HepG2 (cell line): ENCODE measurements at regions not wholly inside any gene's neighbourhood (a gene's known extent, or its start where the extent isn't known, plus 50 kb on each side); places are given as distances from the start of the nearest gene placed in this dataset.
"Not testable (repeated sequence)": the region's sequence is repeated elsewhere in the genome, so short reads cannot be mapped to it uniquely, and the experiment has no call there.

Source experiments
- EED ChIP-seq: sonication (generic); formaldehyde crosslinking; IDR thresholded peaks from 2 replicates; pipeline ENCODE4 v1.5.0; 2020; ENCODE audit warnings: mild to moderate bottlenecking, missing genetic modification reagents
- ELF1 ChIP-seq: sonication (generic); formaldehyde crosslinking; IDR thresholded peaks from 2 replicates; pipeline ENCODE4 v1.4.0; 2020; ENCODE audit warnings: missing genetic modification reagents
- FOXP1 ChIP-seq, 2 experiments: fragments of 450-650 bp in 1 of 2; IDR thresholded peaks; 2 replicates each; pipeline ENCODE4 v1.6.1; 2017 to 2018; ENCODE audit warnings: antibody characterized with exemption in 1 of 2
- GATAD2A ChIP-seq: IDR thresholded peaks from 2 replicates; pipeline ENCODE4 v1.6.1; 2016
- HBP1 ChIP-seq: IDR thresholded peaks from 2 replicates; pipeline ENCODE4 v1.6.1; 2016; ENCODE audit warnings: low read depth, control low read depth
- HES4 ChIP-seq: sonication (generic); formaldehyde crosslinking; IDR thresholded peaks from 2 replicates; pipeline ENCODE4 v1.9.0; 2021; ENCODE audit warnings: mild to moderate bottlenecking, missing genetic modification reagents, borderline replicate concordance
- MAF1 ChIP-seq: sonication (generic); formaldehyde crosslinking; IDR thresholded peaks from 2 replicates; pipeline ENCODE4 v1.5.0; 2020; ENCODE audit warnings: missing genetic modification reagents, borderline replicate concordance
- MAFG ChIP-seq: sonication (generic); formaldehyde crosslinking; IDR thresholded peaks from 2 replicates; pipeline ENCODE4 v1.5.1; 2020; ENCODE audit warnings: mild to moderate bottlenecking, missing genetic modification reagents
- PITX1 ChIP-seq: sonication (generic); formaldehyde crosslinking; IDR thresholded peaks from 2 replicates; pipeline ENCODE4 v1.5.1; 2020; ENCODE audit warnings: mild to moderate bottlenecking, missing genetic modification reagents
- POLR2G ChIP-seq: fragments of 200-400 bp; formaldehyde crosslinking; IDR thresholded peaks from 2 replicates; pipeline ENCODE4 v1.6.1; 2018; ENCODE audit warnings: mild to moderate bottlenecking, low read depth, low read length, moderate library complexity
- RXRB ChIP-seq: IDR thresholded peaks from 2 replicates; pipeline ENCODE4 v1.6.1; 2016; ENCODE audit warnings: borderline replicate concordance, missing genetic modification reagents, missing compliant biosample characterization
- SALL1 ChIP-seq: sonication (generic); formaldehyde crosslinking; IDR thresholded peaks from 2 replicates; pipeline ENCODE4 v1.8.0; 2022; ENCODE audit warnings: mild to moderate bottlenecking, missing genetic modification reagents
- SAP130 ChIP-seq: IDR thresholded peaks from 2 replicates; pipeline ENCODE4 v1.6.1; 2016; ENCODE audit warnings: low read depth
- TBX2 ChIP-seq: sonication (generic); formaldehyde crosslinking; IDR thresholded peaks from 2 replicates; pipeline ENCODE4 v1.5.0; 2020; ENCODE audit warnings: missing genetic modification reagents, mild to moderate bottlenecking, borderline replicate concordance
- ZBTB14 ChIP-seq: sonication (generic); formaldehyde crosslinking; IDR thresholded peaks from 2 replicates; pipeline ENCODE4 v1.4.0; 2020; ENCODE audit warnings: missing genetic modification reagents
- ZBTB20 ChIP-seq: sonication (generic); formaldehyde crosslinking; IDR thresholded peaks from 2 replicates; pipeline ENCODE4 v1.8.1; 2023; ENCODE audit warnings: missing genetic modification reagents, low read depth, mild to moderate bottlenecking, borderline replicate concordance
- ZBTB33 ChIP-seq: sonication (generic); formaldehyde crosslinking; IDR thresholded peaks from 2 replicates; pipeline ENCODE4 v1.4.0; 2020; ENCODE audit warnings: missing genetic modification reagents
- ZNF609 ChIP-seq: sonication (generic); formaldehyde crosslinking; IDR thresholded peaks from 2 replicates; pipeline ENCODE4 v1.4.0; 2020; ENCODE audit warnings: mild to moderate bottlenecking, missing genetic modification reagents, borderline replicate concordance
- ZNF746 ChIP-seq: sonication (generic); formaldehyde crosslinking; IDR thresholded peaks from 2 replicates; pipeline ENCODE4 v1.8.0; 2022; ENCODE audit warnings: mild to moderate bottlenecking, missing genetic modification reagents
- ZNF773 ChIP-seq: sonication (generic); formaldehyde crosslinking; IDR thresholded peaks from 2 replicates; pipeline ENCODE4 v1.4.0; 2020; ENCODE audit warnings: missing genetic modification reagents, borderline replicate concordance

GRCh38 chr1:778451-779278, 92.2 kb upstream of the OR4F16 start (continued):
- TF ChIP-seq ZBTB14 (CRISPR knock-in tag) (peak; percentile 61; the same call in 1 of the 2 replicates), MAF1 (CRISPR knock-in tag) (0 out of 2 replicates have a peak, but pooled peaks have one; percentile 41), GATAD2A (CRISPR knock-in tag) (peak; percentile 55), ZBTB20 (CRISPR knock-in tag) (0 out of 2 replicates have a peak, but pooled peaks have one; percentile 14), ZNF609 (CRISPR knock-in tag) (peak; percentile 63; the same call in 1 of the 2 replicates), HES4 (0 out of 2 replicates have a peak, but pooled peaks have one; percentile 31), POLR2G (peak; percentile 79), MAFG (CRISPR knock-in tag) (peak; percentile 91), SALL1 (CRISPR knock-in tag) (peak; percentile 82), SAP130 (peak; percentile 93), PITX1 (peak; percentile 67; the same call in 1 of the 2 replicates), EED (CRISPR knock-in tag) (0 out of 2 replicates have a peak, but pooled peaks have one; percentile 62), TBX2 (CRISPR knock-in tag) (peak; percentile 73), ZNF773 (CRISPR knock-in tag) (peak; percentile 64; the same call in 1 of the 2 replicates), RXRB (CRISPR knock-in tag) (peak; percentile 62; the same call in 1 of the 2 replicates), ZBTB33 (CRISPR knock-in tag) (peak; percentile 46; the same call in 1 of the 2 replicates), HBP1 (CRISPR knock-in tag) (peak; percentile 81; the same call in 1 of the 2 replicates), FOXP1 (CRISPR knock-in tag; IDR thresholded peaks at IDR 0.05) (peak; percentile 28; the same call in 1 of the 2 replicates), ELF1 (CRISPR knock-in tag) (peak; percentile 69), ZNF746 (CRISPR knock-in tag) (0 out of 2 replicates have a peak, but pooled peaks have one; percentile 14)
- not testable (repeated sequence) for TF ChIP-seq FOXP1 (IDR thresholded peaks at IDR 0.05)
